ENCODE measurements at regions not wholly inside any gene's neighbourhood (a gene's known extent, or its start where the extent isn't known, plus 50 kb on each side); places are given as distances from the start of the nearest gene placed in this dataset.

DNA sequence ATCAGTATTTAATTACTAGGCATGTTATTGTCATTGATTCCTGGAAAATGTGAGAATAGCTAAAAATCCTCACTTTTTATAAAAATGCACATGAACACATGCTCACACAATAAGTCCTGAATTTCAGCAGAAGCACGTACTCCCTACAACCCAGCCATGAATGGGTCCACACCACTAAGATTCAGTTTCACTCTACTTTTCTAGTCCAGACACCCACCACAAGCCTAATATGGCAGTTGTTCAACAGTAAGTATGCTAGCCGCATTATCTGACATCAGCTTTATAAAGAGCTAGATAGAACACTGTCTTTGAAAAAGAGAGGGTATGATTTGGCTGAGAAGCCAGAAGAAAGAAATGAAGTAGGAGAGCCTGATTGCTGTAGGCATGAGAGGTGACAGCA is 639.3 kb downstream of the BRINP1 start:
- no peak overlapping the region for H3K9ac ChIP-seq (ENCODE audit: low read length)

DNA sequence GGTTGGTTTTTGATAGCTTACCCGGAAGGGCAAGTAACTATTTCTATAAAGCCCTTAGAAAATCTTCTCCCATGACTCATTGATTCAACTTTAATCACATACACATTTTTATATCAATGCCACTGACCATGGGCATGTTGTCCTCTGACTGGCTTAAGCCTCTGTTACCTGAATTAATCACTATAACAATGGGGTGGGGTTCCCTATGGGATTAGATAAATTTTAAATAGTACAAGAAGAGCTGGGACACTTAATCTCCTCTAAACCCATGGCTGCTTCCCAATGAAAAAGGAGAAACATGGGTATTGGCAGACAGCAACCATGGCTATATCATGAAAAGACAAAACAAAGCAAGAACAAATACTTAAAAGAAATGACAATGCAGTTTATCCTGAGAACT is 636.2 kb downstream of the BRINP1 start:
- no peaks in the 10 kb centered on the region for H3K27me3 ChIP-seq (ENCODE audit: low read length)

More for the DNA sequence above, 639.3 kb downstream of the BRINP1 start:
- Histone ChIP-seq H3K36me3 (ENCODE audit: insufficient read depth, low read length) (no peaks in the 10 kb centered on the region), H4K20me1 (ENCODE audit: insufficient read depth, low read depth, low read length) (no peaks in the 10 kb centered on the region), H3K9me3 (ENCODE audit: low read length) (peaks cover 34% of the 10 kb centered on the region), H3K4me3 (ENCODE audit: low read length) (no peak overlapping the region), H3K27me3 (ENCODE audit: low read length) (no peaks in the 10 kb centered on the region), H3K4me1 (ENCODE audit: low read length) (no peaks in the 10 kb centered on the region), H3K79me2 (ENCODE audit: low read length) (no peaks in the 10 kb centered on the region), H3K4me2 (ENCODE audit: low read depth, low read length, poor library complexity, severe bottlenecking) (no peak overlapping the region), H2AFZ (ENCODE audit: low read length) (no peak overlapping the region), H3K9me2 (replicated peaks; ENCODE audit: insufficient read depth, low read length) (no peaks in the 10 kb centered on the region), H3K27ac (ENCODE audit: low read length) (no peak overlapping the region)
- no peak for DNase-seq

DNA sequence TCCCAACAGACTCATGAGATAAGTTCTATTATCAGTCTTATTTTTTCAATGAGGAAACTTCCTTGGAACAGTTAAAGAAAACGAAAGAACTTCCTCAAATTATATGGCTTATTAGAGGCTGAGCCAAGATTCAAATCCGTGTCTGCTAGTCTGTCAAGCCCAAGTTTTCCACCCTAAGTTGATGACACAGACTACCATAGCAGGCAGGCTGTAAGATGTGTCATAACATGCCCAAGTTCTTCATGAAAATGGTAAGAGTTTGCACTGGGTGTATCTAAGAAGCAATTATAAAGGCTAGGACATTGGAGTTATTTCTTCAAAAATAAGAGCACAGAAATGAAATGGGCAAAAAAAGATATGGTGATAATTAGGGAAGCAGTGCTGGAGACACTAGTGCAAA is 634.5 kb downstream of the BRINP1 start:
- Histone ChIP-seq H3K9ac (ENCODE audit: low read length) (no peak overlapping the region), H3K4me1 (ENCODE audit: low read length) (no peaks in the 10 kb centered on the region), H3K27ac (ENCODE audit: low read length) (no peak overlapping the region), H3K9me2 (replicated peaks; ENCODE audit: insufficient read depth, low read length) (no peaks in the 10 kb centered on the region), H3K27me3 (ENCODE audit: low read length) (no peaks in the 10 kb centered on the region), H3K4me2 (ENCODE audit: low read depth, low read length, poor library complexity, severe bottlenecking) (no peak overlapping the region), H3K9me3 (ENCODE audit: low read length) (peaks cover 37% of the 10 kb centered on the region), H4K20me1 (ENCODE audit: insufficient read depth, low read depth, low read length) (no peaks in the 10 kb centered on the region), H3K79me2 (ENCODE audit: low read length) (no peaks in the 10 kb centered on the region), H2AFZ (ENCODE audit: low read length) (no peak overlapping the region), H3K36me3 (ENCODE audit: insufficient read depth, low read length) (no peaks in the 10 kb centered on the region; the same call in 1 of the 2 replicates), H3K4me3 (ENCODE audit: low read length) (no peak overlapping the region)
- no peak for DNase-seq

More for the DNA sequence above, 636.2 kb downstream of the BRINP1 start:
- no peaks in the 10 kb centered on the region for H3K79me2 ChIP-seq (ENCODE audit: low read length)
- H4K20me1 ChIP-seq (ENCODE audit: insufficient read depth, low read depth, low read length), result no peaks in the 10 kb centered on the region
- H3K4me3 ChIP-seq (ENCODE audit: low read length), result no peak overlapping the region
- H3K36me3 ChIP-seq (ENCODE audit: insufficient read depth, low read length), result no peaks in the 10 kb centered on the region; the same call in 1 of the 2 replicates
- no peak overlapping the region for H3K27ac ChIP-seq (ENCODE audit: low read length)
- H2AFZ ChIP-seq (ENCODE audit: low read length), result no peak overlapping the region
- DNase-seq, result no peak
- H3K9me2 ChIP-seq (replicated peaks; ENCODE audit: insufficient read depth, low read length), result no peaks in the 10 kb centered on the region
- H3K4me2 ChIP-seq (ENCODE audit: low read depth, low read length, poor library complexity, severe bottlenecking), result no peak overlapping the region
- peaks cover 39% of the 10 kb centered on the region for H3K9me3 ChIP-seq (ENCODE audit: low read length)
- no peak overlapping the region for H3K9ac ChIP-seq (ENCODE audit: low read length)
- H3K4me1 ChIP-seq (ENCODE audit: low read length), result no peaks in the 10 kb centered on the region

DNA sequence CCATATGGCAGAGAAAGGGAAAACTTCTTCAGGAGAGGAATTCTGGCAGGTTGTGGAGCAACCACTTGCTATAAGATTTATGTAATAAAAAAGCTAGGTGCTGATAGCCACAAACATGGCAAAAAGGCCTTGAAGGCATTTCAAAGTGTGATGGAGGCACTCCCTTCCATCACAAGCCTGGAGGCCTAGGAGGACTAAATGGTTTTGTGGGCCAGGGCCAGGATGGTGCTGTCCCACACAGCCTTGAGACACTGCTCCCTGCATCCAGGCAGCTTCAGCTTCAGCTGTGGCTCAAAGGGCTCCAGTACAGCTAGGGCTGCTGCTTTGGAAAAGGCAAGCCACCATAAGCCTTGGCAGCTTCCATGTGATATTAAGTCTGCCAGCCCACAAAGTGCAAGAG is 632.8 kb downstream of the BRINP1 start:
- Histone ChIP-seq H3K4me3 (ENCODE audit: low read length) (no peak overlapping the region), H3K9me3 (ENCODE audit: low read length) (peaks cover 26% of the 10 kb centered on the region), H4K20me1 (ENCODE audit: insufficient read depth, low read depth, low read length) (no peaks in the 10 kb centered on the region), H3K79me2 (ENCODE audit: low read length) (no peaks in the 10 kb centered on the region), H3K27ac (ENCODE audit: low read length) (no peak overlapping the region), H3K4me2 (ENCODE audit: low read depth, low read length, poor library complexity, severe bottlenecking) (no peak overlapping the region), H3K27me3 (ENCODE audit: low read length) (no peaks in the 10 kb centered on the region), H3K4me1 (ENCODE audit: low read length) (no peaks in the 10 kb centered on the region), H3K9me2 (replicated peaks; ENCODE audit: insufficient read depth, low read length) (no peaks in the 10 kb centered on the region), H2AFZ (ENCODE audit: low read length) (no peak overlapping the region), H3K9ac (ENCODE audit: low read length) (no peak overlapping the region), H3K36me3 (ENCODE audit: insufficient read depth, low read length) (no peaks in the 10 kb centered on the region; the same call in 1 of the 2 replicates)
- DNase-seq, result no peak

DNA sequence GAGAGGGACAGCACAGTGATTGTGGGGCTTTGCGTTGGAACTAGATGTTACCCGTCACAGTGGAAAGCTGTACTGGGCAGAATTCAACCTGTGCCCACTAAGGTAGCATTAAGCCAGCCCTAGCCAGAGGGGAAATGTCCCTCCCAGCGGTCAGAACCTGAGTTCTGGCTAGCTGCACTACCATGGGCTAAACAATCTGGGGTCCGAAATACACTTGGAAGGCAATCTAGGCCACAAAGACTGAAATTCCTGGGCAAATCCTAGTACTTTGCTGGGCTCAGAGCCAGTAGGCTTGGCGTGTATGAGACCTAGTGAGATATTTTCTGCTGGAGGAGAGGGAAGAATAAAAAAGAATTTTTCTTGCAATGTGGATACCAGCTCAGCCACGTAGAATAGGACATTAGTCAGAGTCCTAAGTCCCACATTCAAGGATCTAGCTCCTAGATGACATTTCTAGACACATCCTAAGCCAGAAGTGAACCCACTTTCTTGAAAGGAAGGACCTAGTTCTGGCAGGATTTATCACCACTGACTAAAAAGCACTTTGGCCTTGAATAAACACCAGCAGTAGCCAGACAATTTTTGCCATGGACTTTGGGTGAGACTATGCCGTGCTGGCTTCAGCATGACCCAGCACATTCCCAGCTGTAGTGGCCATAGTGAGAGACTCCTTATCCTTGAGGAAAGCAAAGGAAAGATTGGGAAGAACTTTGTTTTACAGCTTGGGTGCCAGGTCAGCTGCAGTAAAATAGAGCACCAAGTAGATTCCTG is 618.0 kb downstream of the BRINP1 start:
- DNase-seq, result no peak
- H3K27ac ChIP-seq (ENCODE audit: low read length), result no peak overlapping the region
- no peaks in the 10 kb centered on the region for H3K4me1 ChIP-seq (ENCODE audit: low read length)
- no peaks in the 10 kb centered on the region for H3K9me2 ChIP-seq (replicated peaks; ENCODE audit: insufficient read depth, low read length)
- no peak overlapping the region for H3K4me3 ChIP-seq (ENCODE audit: low read length)
- no peaks in the 10 kb centered on the region for H3K79me2 ChIP-seq (ENCODE audit: low read length)
- H3K9me3 ChIP-seq (ENCODE audit: low read length), result peaks cover 11% of the 10 kb centered on the region
- H3K9ac ChIP-seq (ENCODE audit: low read length), result no peak overlapping the region
- H4K20me1 ChIP-seq (ENCODE audit: insufficient read depth, low read depth, low read length), result no peaks in the 10 kb centered on the region
- H3K36me3 ChIP-seq (ENCODE audit: insufficient read depth, low read length), result no peaks in the 10 kb centered on the region
- no peaks in the 10 kb centered on the region for H3K27me3 ChIP-seq (ENCODE audit: low read length)
- H2AFZ ChIP-seq (ENCODE audit: low read length), result no peak overlapping the region
- H3K4me2 ChIP-seq (ENCODE audit: low read depth, low read length, poor library complexity, severe bottlenecking), result no peak overlapping the region

DNA sequence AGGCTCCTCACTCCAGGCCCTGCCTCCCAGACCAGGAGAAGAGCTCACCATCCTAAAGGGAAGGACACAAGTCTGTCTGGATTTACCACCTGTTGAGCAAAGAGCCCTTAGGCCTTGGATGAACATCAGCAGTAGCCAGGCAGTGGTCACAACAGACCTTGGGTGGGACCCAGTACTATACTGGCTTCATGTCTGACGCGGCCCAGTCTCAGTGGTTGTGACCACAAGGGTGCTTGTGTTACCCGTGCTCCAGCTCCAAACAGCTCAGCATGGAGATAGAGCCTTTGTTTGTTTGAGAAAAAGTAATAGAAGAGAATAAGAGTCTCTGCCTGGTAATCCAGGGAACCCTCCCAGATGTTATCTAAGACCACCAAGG is 617.4 kb downstream of the BRINP1 start:
- peaks cover 11% of the 10 kb centered on the region for H3K9me3 ChIP-seq (ENCODE audit: low read length)
- no peaks in the 10 kb centered on the region for H3K27me3 ChIP-seq (ENCODE audit: low read length)
- H2AFZ ChIP-seq (ENCODE audit: low read length), result no peak overlapping the region
- DNase-seq, result no peak
- H3K9me2 ChIP-seq (replicated peaks; ENCODE audit: insufficient read depth, low read length), result no peaks in the 10 kb centered on the region
- no peaks in the 10 kb centered on the region for H3K36me3 ChIP-seq (ENCODE audit: insufficient read depth, low read length)
- H3K9ac ChIP-seq (ENCODE audit: low read length), result no peak overlapping the region
- H4K20me1 ChIP-seq (ENCODE audit: insufficient read depth, low read depth, low read length), result no peaks in the 10 kb centered on the region
- H3K27ac ChIP-seq (ENCODE audit: low read length), result no peak overlapping the region
- H3K4me1 ChIP-seq (ENCODE audit: low read length), result no peaks in the 10 kb centered on the region
- H3K79me2 ChIP-seq (ENCODE audit: low read length), result no peaks in the 10 kb centered on the region
- H3K4me2 ChIP-seq (ENCODE audit: low read depth, low read length, poor library complexity, severe bottlenecking), result no peak overlapping the region
- no peak overlapping the region for H3K4me3 ChIP-seq (ENCODE audit: low read length)

DNA sequence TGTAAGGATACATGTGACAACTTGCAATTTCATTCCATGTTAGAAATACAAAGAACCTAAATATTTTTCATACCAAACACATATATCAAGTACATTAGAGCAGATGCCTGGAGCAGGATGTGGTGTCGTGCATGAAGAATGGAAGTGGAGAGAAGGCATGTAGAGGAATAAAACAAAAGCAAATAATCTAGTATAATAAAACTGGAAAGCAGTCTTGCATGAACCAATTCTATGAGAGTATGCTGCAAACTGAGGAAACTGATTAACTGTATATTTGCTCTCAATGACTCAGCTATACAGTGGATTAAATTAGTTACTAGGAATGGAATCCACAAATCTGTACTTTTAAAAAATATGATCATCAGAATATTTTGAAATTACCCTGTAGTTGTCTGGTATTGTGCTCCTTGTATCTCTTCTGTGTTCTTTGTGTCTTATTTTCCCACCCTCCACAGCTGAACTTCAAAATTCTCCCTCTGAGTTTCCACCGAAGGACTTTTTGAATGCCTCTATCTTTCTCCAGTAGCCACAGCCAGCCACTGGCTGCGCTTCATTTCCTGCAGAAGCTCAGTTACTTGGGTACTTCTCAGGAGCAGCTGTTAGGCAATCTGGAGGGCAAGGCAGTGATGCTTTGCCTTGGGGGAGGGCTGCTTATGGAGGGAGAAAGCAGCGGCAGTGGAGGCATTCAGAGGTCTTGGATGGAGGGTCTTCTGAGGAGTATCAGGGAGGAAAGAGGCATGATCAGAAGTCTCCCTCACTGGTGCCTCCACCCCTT is 608.0 kb downstream of the BRINP1 start:
- no peak overlapping the region for H3K4me2 ChIP-seq (ENCODE audit: low read depth, low read length, poor library complexity, severe bottlenecking)
- H2AFZ ChIP-seq (ENCODE audit: low read length), result no peak overlapping the region
- no peaks in the 10 kb centered on the region for H3K36me3 ChIP-seq (ENCODE audit: insufficient read depth, low read length)
- peaks cover 22% of the 10 kb centered on the region for H3K9me3 ChIP-seq (ENCODE audit: low read length)
- H3K9ac ChIP-seq (ENCODE audit: low read length), result no peak overlapping the region
- H3K27ac ChIP-seq (ENCODE audit: low read length), result no peak overlapping the region
- H4K20me1 ChIP-seq (ENCODE audit: insufficient read depth, low read depth, low read length), result no peaks in the 10 kb centered on the region
- DNase-seq, result no peak
- H3K27me3 ChIP-seq (ENCODE audit: low read length), result no peaks in the 10 kb centered on the region
- H3K9me2 ChIP-seq (replicated peaks; ENCODE audit: insufficient read depth, low read length), result no peaks in the 10 kb centered on the region
- no peaks in the 10 kb centered on the region for H3K4me1 ChIP-seq (ENCODE audit: low read length)
- no peak overlapping the region for H3K4me3 ChIP-seq (ENCODE audit: low read length)
- no peaks in the 10 kb centered on the region for H3K79me2 ChIP-seq (ENCODE audit: low read length)

DNA sequence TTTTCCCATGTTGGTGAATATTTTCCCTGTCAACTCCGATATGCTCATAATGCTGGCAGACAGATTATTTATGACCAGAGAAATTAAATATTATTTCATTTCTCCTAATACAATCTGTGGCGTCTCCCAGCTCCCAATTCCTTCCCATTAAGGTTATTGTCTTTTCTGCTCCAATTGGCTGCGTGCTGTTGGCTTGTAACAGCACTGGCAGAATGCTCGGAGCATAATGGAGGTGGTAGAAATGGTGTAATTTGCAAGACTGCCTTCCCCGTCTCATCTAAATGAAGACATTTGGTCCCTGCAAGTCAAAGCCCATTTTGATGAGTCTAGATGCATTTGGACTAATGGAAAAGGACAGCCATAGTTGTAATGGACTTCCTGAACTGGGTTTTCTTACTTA is 601.7 kb downstream of the BRINP1 start:
- Histone ChIP-seq H3K9me3 (ENCODE audit: low read length) (peaks cover 3% of the 10 kb centered on the region; the same call in 1 of the 2 replicates), H2AFZ (ENCODE audit: low read length) (no peak overlapping the region), H4K20me1 (ENCODE audit: insufficient read depth, low read depth, low read length) (no peaks in the 10 kb centered on the region), H3K4me3 (ENCODE audit: low read length) (no peak overlapping the region), H3K27me3 (ENCODE audit: low read length) (no peaks in the 10 kb centered on the region), H3K9me2 (replicated peaks; ENCODE audit: insufficient read depth, low read length) (no peaks in the 10 kb centered on the region), H3K4me1 (ENCODE audit: low read length) (no peaks in the 10 kb centered on the region), H3K36me3 (ENCODE audit: insufficient read depth, low read length) (no peaks in the 10 kb centered on the region), H3K27ac (ENCODE audit: low read length) (no peak overlapping the region), H3K9ac (ENCODE audit: low read length) (no peak overlapping the region), H3K79me2 (ENCODE audit: low read length) (no peaks in the 10 kb centered on the region), H3K4me2 (ENCODE audit: low read depth, low read length, poor library complexity, severe bottlenecking) (no peak overlapping the region)
- DNase-seq, result no peak
